ENCODE measurements at regions not wholly inside any gene's neighbourhood (a gene's known extent, or its start where the extent isn't known, plus 50 kb on each side); places are given as distances from the start of the nearest gene placed in this dataset.
"Not testable (repeated sequence)": the region's sequence is repeated elsewhere in the genome, so short reads cannot be mapped to it uniquely, and the experiment has no call there.

DNA sequence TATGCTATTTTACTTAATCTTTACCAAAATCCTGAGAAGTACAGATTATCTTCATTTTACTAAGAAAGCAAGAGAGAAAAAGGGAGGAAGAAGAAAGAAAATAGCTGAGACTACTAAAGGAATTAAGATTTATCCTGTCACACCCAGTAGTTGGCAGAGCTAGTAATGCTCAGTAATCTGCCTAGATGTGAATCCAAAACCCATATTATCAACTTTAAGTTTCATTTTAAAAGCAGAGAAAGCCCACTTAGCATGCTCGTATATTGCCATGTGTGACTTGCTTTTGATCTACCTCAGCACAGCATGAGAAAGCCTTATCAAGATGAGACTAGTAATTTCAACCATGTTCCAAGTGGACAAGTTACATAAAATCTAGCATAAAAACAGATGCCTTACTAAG, 451.5 kb downstream of the TENT5A start:
- Mint-ChIP-seq H3K36me3 (no peaks in the 10 kb centered on the region), H3K9me3 (peaks cover 0 to 14% (median 3%) of the 10 kb centered on the region in 5 donors), H3K27me3 (no peaks in the 10 kb centered on the region), H3K4me1 (no peaks in the 10 kb centered on the region), H3K27ac (no peak overlapping the region), H3K4me3 (no peak overlapping the region)
- POLR2A ChIA-PET: no interaction called here
- no peaks in the 10 kb centered on the region for H3K27me3 ChIP-seq (ENCODE audit: insufficient read depth, low read length, poor library complexity, severe bottlenecking)
- H3K27ac ChIP-seq (ENCODE audit: low read depth, low read length): no peak overlapping the region
- H3K9me3 ChIP-seq (ENCODE audit: low read length): no peaks in the 10 kb centered on the region
- no peak overlapping the region for H3K4me3 ChIP-seq (ENCODE audit: low read length)
- no peak for DNase-seq
- H3K36me3 ChIP-seq (ENCODE audit: insufficient read depth, low read length): no peaks in the 10 kb centered on the region
- CTCF ChIA-PET: no interaction called here
- no peaks in the 10 kb centered on the region for H3K4me1 ChIP-seq (ENCODE audit: insufficient read depth, low read length)

DNA sequence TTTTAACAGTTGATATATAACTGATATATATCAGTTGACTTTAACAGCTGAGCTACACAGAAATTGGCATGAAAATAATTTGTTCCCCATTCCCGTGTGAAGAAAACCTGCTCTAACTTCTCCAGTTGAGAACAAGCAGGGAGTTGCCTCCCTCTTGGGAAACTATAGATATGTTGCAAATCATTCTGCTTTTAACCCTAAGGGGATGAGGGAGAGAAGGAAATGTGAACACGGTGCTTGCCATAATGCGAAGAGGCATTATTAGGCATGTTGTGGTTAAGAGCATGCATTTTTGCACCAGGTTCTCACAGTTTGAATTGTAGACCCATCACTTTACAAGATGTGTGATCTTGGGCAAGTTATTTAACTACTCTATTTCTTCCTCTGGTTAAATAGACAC, 453.7 kb downstream of the TENT5A start:
- Mint-ChIP-seq H3K27ac (no peak overlapping the region), H3K27me3 (no peaks in the 10 kb centered on the region), H3K4me3 (no peak overlapping the region), H3K9me3 (peaks cover 0 to 14% (median 3%) of the 10 kb centered on the region in 5 donors), H3K36me3 (no peaks in the 10 kb centered on the region), H3K4me1 (no peaks in the 10 kb centered on the region)
- Histone ChIP-seq H3K4me3 (ENCODE audit: low read length) (no peak overlapping the region), H3K27ac (ENCODE audit: low read depth, low read length) (no peak overlapping the region), H3K9me3 (ENCODE audit: low read length) (no peaks in the 10 kb centered on the region), H3K4me1 (ENCODE audit: insufficient read depth, low read length) (no peaks in the 10 kb centered on the region), H3K36me3 (ENCODE audit: insufficient read depth, low read length) (no peaks in the 10 kb centered on the region), H3K27me3 (ENCODE audit: insufficient read depth, low read length, poor library complexity, severe bottlenecking) (no peaks in the 10 kb centered on the region)
- ChIA-PET POLR2A (no interaction called here), CTCF (no interaction called here)
- DNase-seq: no peak

DNA sequence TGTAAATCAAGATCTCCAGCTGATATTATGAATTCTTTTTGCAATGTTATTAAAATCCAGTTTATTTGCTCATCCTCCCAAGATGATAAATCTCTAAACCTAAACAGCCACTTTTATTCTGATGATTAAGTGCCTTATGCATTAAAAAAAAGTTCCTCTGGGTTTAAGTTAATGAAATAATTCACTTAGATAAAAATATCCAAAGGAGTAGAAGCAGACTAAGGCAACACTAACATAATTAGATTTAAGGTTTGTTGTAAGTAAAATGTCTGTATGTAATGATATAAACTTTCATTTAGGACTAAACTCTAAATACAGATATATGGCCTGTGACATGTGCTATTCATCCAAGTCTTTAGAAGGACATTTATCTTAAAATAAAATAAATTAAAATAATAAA, 457.2 kb downstream of the TENT5A start:
- H3K4me1 ChIP-seq (ENCODE audit: insufficient read depth, low read length): no peaks in the 10 kb centered on the region
- H3K4me3 Mint-ChIP-seq: no peak overlapping the region
- no peaks in the 10 kb centered on the region for H3K4me1 Mint-ChIP-seq
- H3K9me3 ChIP-seq (ENCODE audit: low read length): no peaks in the 10 kb centered on the region
- no peaks in the 10 kb centered on the region for H3K36me3 ChIP-seq (ENCODE audit: insufficient read depth, low read length)
- H3K27me3 Mint-ChIP-seq: no peaks in the 10 kb centered on the region
- ChIA-PET CTCF (no interaction called here), POLR2A (no interaction called here)
- peaks cover 0 to 16% (median 0%) of the 10 kb centered on the region in 5 donors for H3K9me3 Mint-ChIP-seq
- H3K4me3 ChIP-seq (ENCODE audit: low read length): no peak overlapping the region
- no peak overlapping the region for H3K27ac ChIP-seq (ENCODE audit: low read depth, low read length)
- no peaks in the 10 kb centered on the region for H3K27me3 ChIP-seq (ENCODE audit: insufficient read depth, low read length, poor library complexity, severe bottlenecking)
- H3K36me3 Mint-ChIP-seq: no peaks in the 10 kb centered on the region
- no peak for DNase-seq
- no peak overlapping the region for H3K27ac Mint-ChIP-seq

DNA sequence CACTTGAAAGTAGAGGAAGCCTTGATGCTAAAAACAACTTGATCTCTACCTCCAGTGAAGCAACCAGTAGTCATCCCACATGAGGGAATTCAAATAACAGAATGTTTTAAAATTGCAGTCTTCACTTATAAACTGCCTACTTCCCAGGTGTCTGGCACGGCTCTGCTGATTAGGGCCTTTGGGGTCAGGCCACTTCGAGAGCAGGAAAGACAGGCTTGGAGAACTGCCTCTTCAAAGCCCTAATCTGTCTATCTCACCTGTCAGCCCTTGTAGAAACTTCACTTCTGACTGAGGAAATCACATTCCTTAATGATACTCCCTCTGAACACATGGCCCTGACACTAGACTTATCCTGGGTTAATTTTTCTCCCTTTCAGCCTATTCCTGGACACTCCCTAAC, 458.6 kb downstream of the TENT5A start:
- H3K27me3 Mint-ChIP-seq: no peaks in the 10 kb centered on the region
- H3K4me1 Mint-ChIP-seq: no peaks in the 10 kb centered on the region
- peaks cover 0 to 12% (median 0%) of the 10 kb centered on the region in 5 donors for H3K9me3 Mint-ChIP-seq
- no peak overlapping the region for H3K4me3 ChIP-seq (ENCODE audit: low read length)
- no peak overlapping the region for H3K4me3 Mint-ChIP-seq
- H3K36me3 Mint-ChIP-seq: no peaks in the 10 kb centered on the region
- no peak overlapping the region for H3K27ac ChIP-seq (ENCODE audit: low read depth, low read length)
- ChIA-PET CTCF (no interaction called here), POLR2A (no interaction called here)
- H3K36me3 ChIP-seq (ENCODE audit: insufficient read depth, low read length): no peaks in the 10 kb centered on the region
- H3K4me1 ChIP-seq (ENCODE audit: insufficient read depth, low read length): no peaks in the 10 kb centered on the region
- H3K9me3 ChIP-seq (ENCODE audit: low read length): no peaks in the 10 kb centered on the region
- DNase-seq: no peak
- no peaks in the 10 kb centered on the region for H3K27me3 ChIP-seq (ENCODE audit: insufficient read depth, low read length, poor library complexity, severe bottlenecking)
- H3K27ac Mint-ChIP-seq: no peak overlapping the region

DNA sequence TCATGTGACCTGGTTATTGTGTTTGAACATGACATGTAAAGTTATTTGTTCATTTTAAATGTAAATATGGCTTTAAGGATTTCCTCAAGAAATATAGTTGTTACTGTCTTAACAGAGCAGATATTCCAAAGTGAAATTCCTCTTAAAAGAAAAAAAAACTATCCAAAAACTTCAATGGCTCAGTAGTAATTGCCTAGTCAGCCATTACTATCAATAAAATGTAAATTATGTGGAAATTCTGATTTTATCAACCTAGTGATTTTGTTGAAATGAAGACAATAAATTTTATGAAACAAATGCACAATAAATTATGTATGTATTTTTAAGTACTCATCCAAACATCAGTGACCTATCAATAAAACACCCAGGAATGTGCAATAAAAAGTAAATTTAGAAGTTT, 463.3 kb downstream of the TENT5A start:
- H3K27ac ChIP-seq (ENCODE audit: low read depth, low read length): no peak overlapping the region
- no peak overlapping the region for H3K4me3 Mint-ChIP-seq
- no peaks in the 10 kb centered on the region for H3K27me3 ChIP-seq (ENCODE audit: insufficient read depth, low read length, poor library complexity, severe bottlenecking)
- CTCF ChIA-PET: no interaction called here
- H3K27ac Mint-ChIP-seq: no peak overlapping the region
- peaks cover 0 to 5% (median 2%) of the 10 kb centered on the region in 5 donors for H3K9me3 Mint-ChIP-seq
- no peaks in the 10 kb centered on the region for H3K9me3 ChIP-seq (ENCODE audit: low read length)
- H3K27me3 Mint-ChIP-seq: no peaks in the 10 kb centered on the region
- POLR2A ChIA-PET: no interaction called here
- H3K36me3 Mint-ChIP-seq: no peaks in the 10 kb centered on the region
- H3K4me1 ChIP-seq (ENCODE audit: insufficient read depth, low read length): no peaks in the 10 kb centered on the region
- DNase-seq: no peak
- H3K4me3 ChIP-seq (ENCODE audit: low read length): no peak overlapping the region
- H3K36me3 ChIP-seq (ENCODE audit: insufficient read depth, low read length): no peaks in the 10 kb centered on the region
- no peaks in the 10 kb centered on the region for H3K4me1 Mint-ChIP-seq

DNA sequence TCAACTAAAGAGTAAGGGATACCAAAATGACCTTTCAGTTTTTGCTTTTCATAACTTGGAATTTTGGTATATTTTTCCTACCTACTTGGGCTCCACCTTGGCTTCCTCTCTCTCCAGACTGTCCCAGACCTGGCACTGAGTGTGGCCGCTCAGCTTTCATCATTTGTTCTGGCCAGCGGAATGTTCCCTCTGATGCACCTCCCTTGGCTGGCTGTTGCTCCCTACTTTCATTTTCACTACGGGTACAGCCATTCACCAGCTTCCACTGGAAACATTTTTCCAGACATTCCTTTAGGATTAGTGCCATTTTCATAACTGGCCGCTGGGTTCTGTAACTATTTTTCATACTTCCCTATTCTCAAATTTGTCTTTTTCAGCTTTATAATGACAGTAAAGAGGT, 487.4 kb downstream of the TENT5A start:
- H3K36me3 ChIP-seq (ENCODE audit: insufficient read depth, low read length): no peaks in the 10 kb centered on the region
- no peaks in the 10 kb centered on the region for H3K27me3 Mint-ChIP-seq
- no peak overlapping the region for H3K27ac Mint-ChIP-seq
- H3K27me3 ChIP-seq (ENCODE audit: insufficient read depth, low read length, poor library complexity, severe bottlenecking): no peaks in the 10 kb centered on the region
- no peaks in the 10 kb centered on the region for H3K4me1 ChIP-seq (ENCODE audit: insufficient read depth, low read length)
- no peaks in the 10 kb centered on the region for H3K9me3 ChIP-seq (ENCODE audit: low read length)
- no peak for DNase-seq
- POLR2A ChIA-PET: no interaction called here
- H3K4me3 Mint-ChIP-seq: no peak overlapping the region
- no peak overlapping the region for H3K4me3 ChIP-seq (ENCODE audit: low read length)
- H3K36me3 Mint-ChIP-seq: no peaks in the 10 kb centered on the region
- peaks cover 0 to 11% (median 9%) of the 10 kb centered on the region in 5 donors for H3K9me3 Mint-ChIP-seq
- no peaks in the 10 kb centered on the region for H3K4me1 Mint-ChIP-seq
- CTCF ChIA-PET: no interaction called here
- no peak overlapping the region for H3K27ac ChIP-seq (ENCODE audit: low read depth, low read length)

DNA sequence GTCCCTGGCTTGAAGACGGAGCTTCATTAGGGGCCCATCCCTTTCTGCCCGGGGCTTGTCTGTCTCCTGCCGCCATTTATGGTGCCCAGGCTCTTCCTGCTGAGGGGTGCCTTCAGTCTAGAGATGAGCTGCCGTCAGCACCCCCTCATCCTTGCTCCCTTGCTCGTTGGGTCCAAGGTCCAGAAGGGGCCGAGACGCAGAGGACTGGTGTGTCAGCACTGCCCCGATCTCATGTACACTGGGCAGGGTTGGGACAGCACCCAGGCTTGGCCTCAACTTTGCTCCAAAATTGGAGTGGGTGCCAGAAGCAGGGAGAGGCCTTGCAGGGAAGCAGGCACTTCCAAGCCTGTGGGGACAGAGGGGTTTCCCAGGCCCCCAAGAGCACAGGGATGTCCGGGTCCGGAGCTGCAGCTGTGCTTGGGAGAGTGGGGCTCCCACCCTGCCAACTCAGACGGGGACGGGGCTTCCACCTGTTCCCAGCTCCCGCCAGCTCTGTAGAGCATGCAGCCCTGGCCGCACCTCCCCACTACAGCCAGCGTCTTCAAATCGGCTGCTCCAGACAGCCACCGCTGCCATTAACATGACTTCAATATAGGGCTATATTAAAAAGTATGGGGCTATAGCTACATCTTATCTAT, 488.8 kb downstream of the TENT5A start:
- no peaks in the 10 kb centered on the region for H3K9me3 ChIP-seq (ENCODE audit: low read length)
- ChIA-PET POLR2A (no interaction called here), CTCF (no interaction called here)
- no peak for DNase-seq
- H3K27me3 ChIP-seq (ENCODE audit: insufficient read depth, low read length, poor library complexity, severe bottlenecking): no peaks in the 10 kb centered on the region
- Mint-ChIP-seq H3K27ac (no peak overlapping the region), H3K4me3 (no peak overlapping the region), H3K9me3 (peaks cover 0 to 11% (median 5%) of the 10 kb centered on the region in 5 donors), H3K4me1 (no peaks in the 10 kb centered on the region), H3K36me3 (no peaks in the 10 kb centered on the region), H3K27me3 (no peaks in the 10 kb centered on the region)
- no peaks in the 10 kb centered on the region for H3K36me3 ChIP-seq (ENCODE audit: insufficient read depth, low read length)
- H3K4me3 ChIP-seq (ENCODE audit: low read length): no peak overlapping the region
- H3K4me1 ChIP-seq (ENCODE audit: insufficient read depth, low read length): no peaks in the 10 kb centered on the region
- H3K27ac ChIP-seq (ENCODE audit: low read depth, low read length): no peak overlapping the region

DNA sequence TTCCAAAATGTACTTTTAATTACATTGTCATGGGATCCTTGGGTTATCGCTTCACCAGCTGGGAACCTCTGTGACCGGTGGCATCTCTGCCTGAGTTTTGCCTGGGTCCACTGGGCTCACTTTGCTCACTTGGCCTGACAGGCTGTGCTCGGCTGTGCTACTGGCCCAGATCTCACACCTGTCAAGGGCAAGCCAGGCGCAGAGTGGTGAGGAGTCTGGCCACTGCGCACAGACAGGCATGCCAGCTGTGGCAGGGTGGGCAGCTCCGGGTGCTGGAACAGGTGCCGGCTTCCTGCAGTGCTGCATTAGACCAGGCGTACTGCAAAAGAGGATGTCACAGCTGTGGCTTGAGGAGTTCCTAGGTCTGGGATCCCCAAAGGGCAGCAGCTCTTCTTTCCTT, 489.8 kb downstream of the TENT5A start:
- H3K4me3 ChIP-seq (ENCODE audit: low read length): no peak overlapping the region
- Mint-ChIP-seq H3K4me3 (no peak overlapping the region), H3K27me3 (no peaks in the 10 kb centered on the region), H3K9me3 (peaks cover 0 to 9% (median 4%) of the 10 kb centered on the region in 5 donors), H3K27ac (no peak overlapping the region), H3K36me3 (no peaks in the 10 kb centered on the region), H3K4me1 (no peaks in the 10 kb centered on the region)
- CTCF ChIA-PET: no interaction called here
- POLR2A ChIA-PET: no interaction called here
- H3K4me1 ChIP-seq (ENCODE audit: insufficient read depth, low read length): no peaks in the 10 kb centered on the region
- H3K36me3 ChIP-seq (ENCODE audit: insufficient read depth, low read length): no peaks in the 10 kb centered on the region
- H3K9me3 ChIP-seq (ENCODE audit: low read length): no peaks in the 10 kb centered on the region
- H3K27me3 ChIP-seq (ENCODE audit: insufficient read depth, low read length, poor library complexity, severe bottlenecking): no peaks in the 10 kb centered on the region
- H3K27ac ChIP-seq (ENCODE audit: low read depth, low read length): no peak overlapping the region
- DNase-seq: no peak

DNA sequence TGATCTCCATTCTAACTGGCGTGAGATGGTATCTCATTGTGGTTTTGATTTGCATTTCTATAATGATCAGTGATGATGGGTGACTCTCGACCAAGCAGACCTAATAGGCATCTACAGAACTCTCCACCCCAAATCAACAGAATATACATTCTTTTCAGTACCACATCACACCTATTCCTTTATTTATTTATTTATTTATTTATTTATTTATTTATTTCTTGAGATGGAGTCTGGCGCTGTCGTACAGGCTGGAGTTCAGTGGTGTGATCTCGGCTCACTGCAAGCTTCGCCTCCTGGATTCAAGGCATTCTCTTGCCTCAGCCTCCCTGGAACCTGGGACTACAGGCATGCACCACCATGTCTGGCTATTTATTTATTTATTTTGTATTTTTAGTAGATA, 496.3 kb downstream of the TENT5A start:
- CTCF ChIA-PET; H3K4me1 ChIP-seq (ENCODE audit: insufficient read depth, low read length); H3K4me3 Mint-ChIP-seq; H3K27me3 ChIP-seq (ENCODE audit: insufficient read depth, low read length, poor library complexity, severe bottlenecking); POLR2A ChIA-PET; H3K4me3 ChIP-seq (ENCODE audit: low read length); H3K9me3 ChIP-seq (ENCODE audit: low read length); H3K4me1 Mint-ChIP-seq; H3K27ac ChIP-seq (ENCODE audit: low read depth, low read length); DNase-seq; H3K27ac Mint-ChIP-seq; H3K27me3 Mint-ChIP-seq; H3K36me3 ChIP-seq (ENCODE audit: insufficient read depth, low read length); H3K36me3 Mint-ChIP-seq: not testable (repeated sequence)
- peaks cover 4 to 23% (median 9%) of the 10 kb centered on the region in 5 donors for H3K9me3 Mint-ChIP-seq

Measured in CD8-positive, alpha-beta memory T cell (primary cell).